K562 (cell line): ENCODE measurements at regions not wholly inside any gene's neighbourhood (a gene's known extent, or its start where the extent isn't known, plus 50 kb on each side); places are given as distances from the start of the nearest gene placed in this dataset.

ENCODE experiments used
- GABPA ChIP-seq: fragments of 200-800 bp; sonication (Bioruptor generic); conservative IDR thresholded peaks from 2 replicates; pipeline ENCODE4 v1.6.1; 2016; ENCODE audit warnings: low read depth, missing genetic modification characterization, missing compliant biosample characterization
- TBL1XR1 ChIP-seq, 2 experiments: IDR thresholded peaks; 2 replicates each; pipeline ENCODE4 v1.6.1; 2012; ENCODE audit warnings: improper control_type of control experiment in 2 of 2, low read length in 2 of 2, mild to moderate bottlenecking in 1 of 2
- TRIM24 ChIP-seq, 2 experiments: fragments of 450-650 bp; IDR thresholded peaks; 2 replicates each; pipeline ENCODE4 v1.6.1; 2016
- YY1 ChIP-seq, 3 experiments: IDR thresholded peaks; 2 replicates each; pipeline ENCODE4 v1.6.1; 2011; ENCODE audit warnings: low read length in 2 of 3, mild to moderate bottlenecking in 2 of 3, moderate library complexity in 2 of 3, borderline replicate concordance in 1 of 3, control low read depth in 1 of 3, low read depth in 1 of 3; ENCODE audit not compliant: insufficient read depth in 3 of 3, insufficient replicate concordance in 2 of 3, control insufficient read depth in 1 of 3, insufficient read length in 1 of 3; ENCODE audit errors: extremely low read depth in 1 of 3
- ZNF740 ChIP-seq, 3 experiments: fragments of 200-800 bp in 1 of 3; sonication (Bioruptor generic) in 1 of 3; sonication (generic) in 1 of 3; formaldehyde crosslinking in 1 of 3; IDR thresholded peaks; 2 replicates each; pipeline versions ENCODE4 v1.6.1 to v1.8.0; 2016 to 2022; ENCODE audit warnings: mild to moderate bottlenecking in 2 of 3, missing compliant biosample characterization in 2 of 3, missing genetic modification characterization in 2 of 3, missing genetic modification reagents in 1 of 3

- TF ChIP-seq YY1 (IDR thresholded peaks at IDR 0.05; ENCODE audit: borderline replicate concordance in 1 of 3, control insufficient read depth in 1 of 3, extremely low read depth in 1 of 3, insufficient read depth in 3 of 3, insufficient read length in 1 of 3, insufficient replicate concordance in 2 of 3, low read depth in 1 of 3, low read length in 2 of 3) (no peak), ZNF740 (CRISPR knock-in tag; IDR thresholded peaks at IDR 0.05) (no peak), ZNF740 (tag; IDR thresholded peaks at IDR 0.05) (no peak), GABPA (tag) (no peak), TRIM24 (IDR thresholded peaks at IDR 0.05) (no peak), TBL1XR1 (IDR thresholded peaks at IDR 0.05; ENCODE audit: low read length in 2 of 2) (no peak)
Observed at GRCh38 chr2:5967506-5967905, 275.3 kb downstream of the SOX11 start.
